Omental fat pad (tissue), 3 donors: ENCODE measurements at regions not wholly inside any gene's neighbourhood (a gene's known extent, or its start where the extent isn't known, plus 50 kb on each side); places are given as distances from the start of the nearest gene placed in this dataset.

ENCODE experiments used
- ATAC-seq: fragments of 150-250 bp; one replicate; pipeline ENCODE4 v1.9.1; 2016; ENCODE audit warnings: mild to moderate bottlenecking, moderate library complexity; ENCODE audit not compliant: low FRiP score
- DNase-seq: peaks from one replicate; pipeline ENCODE4 v3.0.0-alpha.2; 2019; ENCODE audit warnings: low spot score
- CTCF ChIP-seq, 3 donors: fragments of 450-650 bp; IDR thresholded peaks; one replicate each; pipeline ENCODE4 v1.5.1; 2016 to 2017; ENCODE audit warnings: antibody characterized with exemption in 3 of 3, mild to moderate bottlenecking in 3 of 3, moderate library complexity in 2 of 3

DNA sequence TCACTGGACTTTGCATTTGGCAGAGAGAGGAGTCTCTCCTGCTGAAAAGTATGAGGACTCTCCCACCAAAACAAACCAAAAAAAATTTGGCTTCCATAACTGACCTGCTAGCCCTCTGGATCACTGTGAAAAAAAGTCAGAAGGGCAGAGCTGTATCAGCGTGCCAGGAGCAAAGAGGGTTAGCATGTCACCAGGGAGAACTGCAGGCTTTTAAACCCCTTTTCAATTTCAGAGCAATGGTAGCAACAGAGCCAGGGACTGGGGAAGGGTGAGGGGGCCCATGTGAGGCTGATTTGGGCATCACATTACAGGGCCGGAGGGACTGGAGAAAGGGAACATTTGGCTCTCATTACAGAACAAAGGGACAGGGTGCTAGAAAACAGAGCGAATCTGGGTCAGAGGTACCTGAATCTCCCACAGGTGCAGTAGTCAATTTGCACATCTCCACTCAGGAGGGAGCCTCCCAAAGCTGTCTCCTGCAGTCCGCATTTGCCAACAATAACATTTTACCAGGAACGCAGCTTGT is 185.7 kb upstream of the EYA4 start:
- TF ChIP-seq CTCF (IDR thresholded peaks at IDR 0.05), result no peak

DNA sequence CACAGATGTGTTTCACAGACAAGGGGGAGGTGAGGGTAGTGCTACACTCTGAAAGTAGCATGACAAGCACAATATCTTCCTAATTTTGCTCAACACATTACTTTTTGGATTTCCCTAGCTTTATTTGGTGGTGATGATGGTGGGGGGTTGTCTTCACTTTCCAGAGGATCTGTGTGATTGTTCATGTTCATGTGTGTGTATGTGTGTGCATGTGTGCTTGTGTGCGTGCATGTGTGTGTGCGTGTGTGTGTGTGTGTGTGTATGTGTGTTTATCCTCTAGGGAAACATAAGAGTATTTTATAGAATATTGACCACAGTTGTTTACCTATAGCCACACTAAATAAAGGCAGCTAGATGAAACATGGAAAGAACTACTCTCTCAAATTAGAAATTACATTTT is 183.8 kb upstream of the EYA4 start:
- no peak for TF ChIP-seq CTCF (IDR thresholded peaks at IDR 0.05)
- ATAC-seq (no peak), DNase-seq (no peak)

More for the DNA sequence above, 185.7 kb upstream of the EYA4 start:
- DNase-seq, result no peak
- no peak for ATAC-seq

DNA sequence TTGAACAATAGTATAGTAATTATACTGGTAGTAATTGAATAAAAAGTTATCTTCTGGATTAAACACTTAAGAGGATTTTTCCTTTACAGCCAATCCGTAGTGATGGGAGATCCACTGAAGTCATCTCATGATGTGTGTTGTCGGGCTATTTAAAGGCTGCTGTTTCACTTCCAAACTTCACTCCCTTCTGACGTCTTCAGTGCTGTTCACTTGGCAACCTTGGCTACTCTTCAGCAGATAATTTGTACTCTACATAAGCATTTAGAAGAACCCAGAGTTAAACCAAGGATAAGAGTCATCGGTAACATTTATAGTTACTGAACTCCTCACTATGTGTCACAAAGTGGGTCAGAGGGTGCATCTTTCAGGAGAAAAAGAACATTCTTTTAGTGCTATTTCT is 179.1 kb upstream of the EYA4 start:
- ATAC-seq (peak; percentile 98), DNase-seq (no peak)
- no peak for TF ChIP-seq CTCF (IDR thresholded peaks at IDR 0.05)

DNA sequence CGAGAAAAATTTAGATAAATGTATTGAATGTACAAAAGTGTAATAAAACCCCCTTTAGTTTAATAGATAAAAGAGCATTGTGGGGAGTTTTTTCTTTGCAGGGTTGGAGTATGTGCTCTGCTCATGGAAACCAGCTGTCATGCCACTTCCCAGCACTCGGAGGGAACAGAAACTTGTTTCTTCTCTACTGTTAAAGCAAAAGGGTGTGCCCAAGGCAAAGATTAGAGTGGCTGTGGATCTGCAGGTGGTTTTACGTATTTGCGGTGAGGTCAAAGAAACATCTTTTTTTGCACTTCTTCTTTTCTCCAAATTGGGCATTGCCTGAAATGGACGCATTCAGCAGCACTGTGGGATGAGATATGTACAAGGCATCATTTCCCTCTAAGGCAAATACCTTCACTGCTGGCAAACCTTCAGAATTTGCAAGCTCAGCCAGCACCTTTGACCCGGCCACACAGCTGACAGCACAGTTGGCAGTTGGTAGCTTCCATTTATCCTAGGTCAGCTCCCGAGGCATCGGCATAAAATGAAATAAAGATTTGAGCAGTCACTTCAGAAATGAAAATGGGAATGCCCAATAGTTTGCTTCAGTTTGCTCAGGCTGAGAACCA is 178.4 kb upstream of the EYA4 start:
- ATAC-seq, result no peak
- DNase-seq, result no peak
- no peak for TF ChIP-seq CTCF (IDR thresholded peaks at IDR 0.05)

GRCh38 chr6:133067960-133068359 is 173.2 kb upstream of the EYA4 start:
- no peak for DNase-seq
- no peak for TF ChIP-seq CTCF (IDR thresholded peaks at IDR 0.05)
- no peak for ATAC-seq

DNA sequence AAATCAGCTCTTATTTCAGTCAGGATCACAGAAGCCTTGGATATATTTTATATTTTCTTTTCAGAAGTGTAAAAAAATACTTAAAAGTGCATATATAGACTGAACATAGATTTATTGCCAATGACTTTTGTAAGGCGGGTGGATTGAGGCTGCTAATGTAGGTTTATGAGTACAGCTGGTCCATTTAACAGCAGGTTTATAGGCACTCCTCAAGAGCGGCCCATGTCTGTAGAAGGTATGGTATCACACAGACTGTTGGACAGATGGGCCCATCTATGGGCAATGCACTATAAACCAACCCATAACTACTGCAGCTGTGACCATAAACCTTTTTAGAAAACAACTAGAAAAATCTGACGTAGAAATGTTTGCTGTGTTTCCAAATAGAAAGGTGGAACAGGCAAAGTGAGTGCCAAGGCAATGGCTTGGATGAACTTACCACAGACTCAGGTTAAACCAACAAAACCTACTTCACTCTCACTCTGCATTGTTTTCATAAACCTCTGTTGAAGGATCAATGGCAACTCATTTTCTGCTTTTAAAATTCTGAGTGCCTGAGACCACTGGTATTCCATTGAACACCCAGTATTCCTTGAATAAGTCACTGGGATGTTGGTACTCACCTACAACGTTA is 170.6 kb upstream of the EYA4 start:
- no peak for DNase-seq
- no peak for TF ChIP-seq CTCF (IDR thresholded peaks at IDR 0.05)

DNA sequence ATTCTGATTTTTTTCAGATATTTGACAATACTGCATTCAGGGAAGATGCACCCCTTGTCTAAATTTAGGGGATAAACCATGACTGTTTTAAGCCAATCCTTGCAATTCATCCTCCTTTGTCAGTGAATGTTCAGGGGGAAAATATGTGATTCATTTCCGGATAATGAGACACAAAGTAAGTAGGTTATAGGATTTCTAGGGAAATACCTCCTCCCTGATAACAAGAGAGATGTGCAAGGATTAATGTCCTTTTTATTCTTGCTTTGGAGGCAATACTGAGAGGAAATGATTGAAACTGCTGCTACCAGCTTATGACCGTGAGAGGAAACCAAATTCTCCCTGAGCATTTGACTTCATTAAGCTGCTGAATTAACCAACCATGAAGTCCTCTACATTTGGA is 161.3 kb upstream of the EYA4 start:
- no peak for TF ChIP-seq CTCF (IDR thresholded peaks at IDR 0.05)
- DNase-seq (no peak), ATAC-seq (no peak)

More for the DNA sequence above, 170.6 kb upstream of the EYA4 start:
- ATAC-seq, result no peak
